ENCODE measurements at regions not wholly inside any gene's neighbourhood (a gene's known extent, or its start where the extent isn't known, plus 50 kb on each side); places are given as distances from the start of the nearest gene placed in this dataset.

DNA sequence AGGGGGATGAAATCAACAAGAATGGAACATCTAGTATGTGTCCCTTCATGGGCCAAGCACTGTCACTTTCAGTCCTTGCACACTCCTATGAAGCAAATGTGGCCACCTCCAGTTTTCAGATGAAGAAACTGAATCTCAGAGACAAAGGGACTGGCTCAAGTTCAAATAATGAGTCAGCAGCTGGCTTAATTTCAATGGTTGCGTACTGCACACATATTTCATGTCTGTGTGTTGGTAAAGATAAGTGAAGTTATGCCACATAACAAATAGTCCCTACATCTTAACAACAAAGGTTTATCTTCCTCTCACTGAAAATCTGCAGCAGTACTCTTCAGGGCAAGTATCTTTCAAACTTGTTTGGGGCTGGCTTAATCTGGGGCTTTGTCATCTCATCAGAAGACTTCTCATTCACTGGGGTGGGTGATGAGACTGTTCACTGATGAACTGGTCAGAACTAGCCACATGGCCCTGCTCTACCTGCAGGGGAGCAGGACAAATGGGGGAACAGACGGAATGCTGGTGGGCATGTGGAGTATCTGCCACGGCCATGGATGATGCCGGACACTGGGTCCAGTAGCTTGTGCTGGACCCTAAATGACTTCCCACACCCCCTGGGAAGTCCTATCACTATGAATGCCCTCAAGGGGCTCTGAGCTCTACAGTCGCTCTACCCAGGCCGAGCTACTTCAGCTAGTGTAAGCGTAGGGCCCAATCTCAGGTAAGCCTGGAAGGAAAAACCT, 263.2 kb downstream of the CYP26B1 start:
- no peak for TF ChIP-seq SMC3 (conservative IDR thresholded peaks at IDR 0.05; ENCODE audit: poor library complexity)
- TF ChIP-seq EP300 (conservative IDR thresholded peaks at IDR 0.05; ENCODE audit: poor library complexity, severe bottlenecking) = no peak
- TF ChIP-seq, protein P1, sequence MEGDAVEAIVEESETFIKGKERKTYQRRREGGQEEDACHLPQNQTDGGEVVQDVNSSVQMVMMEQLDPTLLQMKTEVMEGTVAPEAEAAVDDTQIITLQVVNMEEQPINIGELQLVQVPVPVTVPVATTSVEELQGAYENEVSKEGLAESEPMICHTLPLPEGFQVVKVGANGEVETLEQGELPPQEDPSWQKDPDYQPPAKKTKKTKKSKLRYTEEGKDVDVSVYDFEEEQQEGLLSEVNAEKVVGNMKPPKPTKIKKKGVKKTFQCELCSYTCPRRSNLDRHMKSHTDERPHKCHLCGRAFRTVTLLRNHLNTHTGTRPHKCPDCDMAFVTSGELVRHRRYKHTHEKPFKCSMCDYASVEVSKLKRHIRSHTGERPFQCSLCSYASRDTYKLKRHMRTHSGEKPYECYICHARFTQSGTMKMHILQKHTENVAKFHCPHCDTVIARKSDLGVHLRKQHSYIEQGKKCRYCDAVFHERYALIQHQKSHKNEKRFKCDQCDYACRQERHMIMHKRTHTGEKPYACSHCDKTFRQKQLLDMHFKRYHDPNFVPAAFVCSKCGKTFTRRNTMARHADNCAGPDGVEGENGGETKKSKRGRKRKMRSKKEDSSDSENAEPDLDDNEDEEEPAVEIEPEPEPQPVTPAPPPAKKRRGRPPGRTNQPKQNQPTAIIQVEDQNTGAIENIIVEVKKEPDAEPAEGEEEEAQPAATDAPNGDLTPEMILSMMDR (IDR thresholded peaks at IDR 0.05; ENCODE audit: poor library complexity, severe bottlenecking) = no peak
- TF ChIP-seq TAF1 (IDR thresholded peaks at IDR 0.05; ENCODE audit: low read depth) = no peak
- no peak overlapping the region for H3K27ac ChIP-seq (ENCODE audit: low read length)
- H3K9me3 ChIP-seq (ENCODE audit: low read length) = no peaks in the 10 kb centered on the region
- no peaks in the 10 kb centered on the region for H3K9me2 ChIP-seq (ENCODE audit: insufficient read depth, low read length)
- no peaks in the 10 kb centered on the region for H3F3A ChIP-seq (ENCODE audit: insufficient read depth, low read length, poor library complexity, severe bottlenecking)
- no peaks in the 10 kb centered on the region for H3K27me3 ChIP-seq (ENCODE audit: insufficient read depth, low read depth, low read length)
- H4K20me1 ChIP-seq (ENCODE audit: insufficient read depth) = no peaks in the 10 kb centered on the region
- H2AFZ ChIP-seq (ENCODE audit: low read depth, low read length) = no peak overlapping the region
- no peak overlapping the region for H3K4me3 ChIP-seq (ENCODE audit: low read length)
- H3K4me2 ChIP-seq (ENCODE audit: low read length) = no peak overlapping the region
- H3K9ac ChIP-seq (ENCODE audit: low read length) = no peak overlapping the region
- H3K36me3 ChIP-seq (ENCODE audit: insufficient read depth, low read length) = no peaks in the 10 kb centered on the region
- H3K79me2 ChIP-seq (replicated peaks; ENCODE audit: insufficient read depth, low read length) = no peaks in the 10 kb centered on the region

DNA sequence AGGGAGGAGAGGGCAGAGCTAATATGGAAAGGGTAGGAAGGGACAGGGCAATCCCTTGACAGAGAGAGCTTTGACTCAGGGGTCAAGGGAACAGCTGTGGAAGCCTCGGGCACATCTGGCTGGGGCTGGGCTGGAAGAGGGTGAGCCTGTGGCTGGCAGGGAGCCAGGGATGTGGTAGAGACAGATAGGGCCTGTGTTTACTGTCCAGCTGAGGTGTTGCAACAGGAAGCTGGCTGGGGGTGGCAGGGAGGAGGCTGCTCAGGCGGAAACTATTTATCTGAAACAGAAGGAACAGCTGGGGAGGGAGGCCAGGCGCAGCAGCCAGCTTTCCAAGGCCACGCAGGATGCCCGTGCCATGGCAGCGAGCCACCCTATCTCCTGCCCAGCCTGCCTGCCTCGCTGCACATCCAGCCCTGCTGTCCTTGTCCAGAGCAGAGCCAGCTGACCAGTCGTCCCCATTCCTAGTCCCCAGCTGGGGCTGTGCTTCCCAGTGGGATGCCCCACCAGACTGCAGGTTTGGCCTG, 264.7 kb downstream of the CYP26B1 start:
- Histone ChIP-seq H3F3A (ENCODE audit: insufficient read depth, low read length, poor library complexity, severe bottlenecking) (no peaks in the 10 kb centered on the region), H3K27me3 (ENCODE audit: insufficient read depth, low read depth, low read length) (no peaks in the 10 kb centered on the region), H3K27ac (ENCODE audit: low read length) (no peak overlapping the region), H3K9ac (ENCODE audit: low read length) (no peak overlapping the region), H2AFZ (ENCODE audit: low read depth, low read length) (no peak overlapping the region), H3K79me2 (replicated peaks; ENCODE audit: insufficient read depth, low read length) (no peaks in the 10 kb centered on the region), H3K4me3 (ENCODE audit: low read length) (no peak overlapping the region), H3K4me2 (ENCODE audit: low read length) (no peak overlapping the region), H3K36me3 (ENCODE audit: insufficient read depth, low read length) (no peaks in the 10 kb centered on the region), H3K9me3 (ENCODE audit: low read length) (no peaks in the 10 kb centered on the region), H3K9me2 (ENCODE audit: insufficient read depth, low read length) (no peaks in the 10 kb centered on the region), H4K20me1 (ENCODE audit: insufficient read depth) (no peaks in the 10 kb centered on the region)
- TF ChIP-seq RAD21 (conservative IDR thresholded peaks at IDR 0.05) (no peak), MXI1 (conservative IDR thresholded peaks at IDR 0.05; ENCODE audit: poor library complexity, severe bottlenecking) (no peak), POLR2AphosphoS5 (IDR thresholded peaks at IDR 0.05) (no peak), TAF1 (IDR thresholded peaks at IDR 0.05; ENCODE audit: low read depth) (no peak), EP300 (conservative IDR thresholded peaks at IDR 0.05; ENCODE audit: poor library complexity, severe bottlenecking) (no peak), EZH2 (IDR thresholded peaks at IDR 0.05; ENCODE audit: borderline replicate concordance, insufficient read depth, low read length, poor library complexity, severe bottlenecking) (no peak), SMC3 (conservative IDR thresholded peaks at IDR 0.05; ENCODE audit: poor library complexity) (no peak)
- TF ChIP-seq, protein P2, sequence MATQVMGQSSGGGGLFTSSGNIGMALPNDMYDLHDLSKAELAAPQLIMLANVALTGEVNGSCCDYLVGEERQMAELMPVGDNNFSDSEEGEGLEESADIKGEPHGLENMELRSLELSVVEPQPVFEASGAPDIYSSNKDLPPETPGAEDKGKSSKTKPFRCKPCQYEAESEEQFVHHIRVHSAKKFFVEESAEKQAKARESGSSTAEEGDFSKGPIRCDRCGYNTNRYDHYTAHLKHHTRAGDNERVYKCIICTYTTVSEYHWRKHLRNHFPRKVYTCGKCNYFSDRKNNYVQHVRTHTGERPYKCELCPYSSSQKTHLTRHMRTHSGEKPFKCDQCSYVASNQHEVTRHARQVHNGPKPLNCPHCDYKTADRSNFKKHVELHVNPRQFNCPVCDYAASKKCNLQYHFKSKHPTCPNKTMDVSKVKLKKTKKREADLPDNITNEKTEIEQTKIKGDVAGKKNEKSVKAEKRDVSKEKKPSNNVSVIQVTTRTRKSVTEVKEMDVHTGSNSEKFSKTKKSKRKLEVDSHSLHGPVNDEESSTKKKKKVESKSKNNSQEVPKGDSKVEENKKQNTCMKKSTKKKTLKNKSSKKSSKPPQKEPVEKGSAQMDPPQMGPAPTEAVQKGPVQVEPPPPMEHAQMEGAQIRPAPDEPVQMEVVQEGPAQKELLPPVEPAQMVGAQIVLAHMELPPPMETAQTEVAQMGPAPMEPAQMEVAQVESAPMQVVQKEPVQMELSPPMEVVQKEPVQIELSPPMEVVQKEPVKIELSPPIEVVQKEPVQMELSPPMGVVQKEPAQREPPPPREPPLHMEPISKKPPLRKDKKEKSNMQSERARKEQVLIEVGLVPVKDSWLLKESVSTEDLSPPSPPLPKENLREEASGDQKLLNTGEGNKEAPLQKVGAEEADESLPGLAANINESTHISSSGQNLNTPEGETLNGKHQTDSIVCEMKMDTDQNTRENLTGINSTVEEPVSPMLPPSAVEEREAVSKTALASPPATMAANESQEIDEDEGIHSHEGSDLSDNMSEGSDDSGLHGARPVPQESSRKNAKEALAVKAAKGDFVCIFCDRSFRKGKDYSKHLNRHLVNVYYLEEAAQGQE (IDR thresholded peaks at IDR 0.05; ENCODE audit: borderline replicate concordance) = no peak
- TF ChIP-seq, protein P1 (IDR thresholded peaks at IDR 0.05; ENCODE audit: poor library complexity, severe bottlenecking) = no peak

All from neural cell (in vitro differentiated cells).